CD14-positive monocyte (primary cell): ENCODE measurements at regions not wholly inside any gene's neighbourhood (a gene's known extent, or its start where the extent isn't known, plus 50 kb on each side); places are given as distances from the start of the nearest gene placed in this dataset.

Source experiments
- DNase-seq, 3 donors: peaks; one replicate each; pipeline ENCODE4 v3.0.0-alpha.2; 2011 to 2022
- H2AFZ ChIP-seq: 2 replicates; pipeline ENCODE4 v1.6.0; 2012; ENCODE audit warnings: mild to moderate bottlenecking, low read depth, low read length, inconsistent platforms; ENCODE audit not compliant: insufficient read depth, poor library complexity, severe bottlenecking
- H3K27ac ChIP-seq, 2 donors: 1 replicate in 1 of 2; 2 replicates in 1 of 2; pipeline ENCODE4 v1.5.1; 2012 to 2013; ENCODE audit warnings: low read length in 2 of 2, control low read depth in 1 of 2, inconsistent platforms in 1 of 2, low read depth in 1 of 2, mild to moderate bottlenecking in 1 of 2
- H3K27me3 ChIP-seq, 2 donors: one replicate each; pipeline versions ENCODE4 v1.6.0 to v1.6.1; 2011 to 2013; ENCODE audit warnings: low read length in 2 of 2; ENCODE audit not compliant: control insufficient read depth in 2 of 2, insufficient read depth in 2 of 2
- H3K36me3 ChIP-seq, 2 donors: replicated peaks in 1 of 2; 1 replicate in 1 of 2; 2 replicates in 1 of 2; pipeline versions ENCODE4 v1.5.1 to v1.6.1; 2012 to 2013; ENCODE audit warnings: low read length in 2 of 2, control low read depth in 1 of 2, inconsistent platforms in 1 of 2, mild to moderate bottlenecking in 1 of 2; ENCODE audit not compliant: insufficient read depth in 2 of 2, control insufficient read depth in 1 of 2
- H3K4me1 ChIP-seq, 2 donors: 1 replicate in 1 of 2; 2 replicates in 1 of 2; pipeline versions ENCODE4 v1.5.1 to v1.6.1; 2012 to 2013; ENCODE audit warnings: low read length in 2 of 2, control low read depth in 1 of 2, inconsistent platforms in 1 of 2, mild to moderate bottlenecking in 1 of 2, moderate library complexity in 1 of 2; ENCODE audit not compliant: insufficient read depth in 2 of 2, control insufficient read depth in 1 of 2
- H3K4me2 ChIP-seq: replicated peaks from 2 replicates; pipeline ENCODE3; 2012; ENCODE audit warnings: low read length, moderate library complexity, mild to moderate bottlenecking; ENCODE audit not compliant: poor library complexity, severe bottlenecking; ENCODE audit errors: extremely low read depth
- H3K4me3 ChIP-seq, 3 experiments: fragments of 200-600 bp in 1 of 3; sonication (generic) in 1 of 3; replicated peaks in 1 of 3; 1 replicate in 2 of 3; 2 replicates in 1 of 3; pipeline ENCODE4 v1.5.1; 2011 to 2013; ENCODE audit warnings: low read length in 3 of 3, mild to moderate bottlenecking in 3 of 3, control low read depth in 2 of 3, low read depth in 2 of 3, inconsistent platforms in 1 of 3, moderate library complexity in 1 of 3
- H3K79me2 ChIP-seq: 2 replicates; pipeline ENCODE4 v1.6.0; 2012; ENCODE audit warnings: mild to moderate bottlenecking, control low read depth, inconsistent platforms, low read length, moderate library complexity; ENCODE audit not compliant: insufficient read depth
- H3K9ac ChIP-seq: 2 replicates; pipeline ENCODE4 v1.6.0; 2017; ENCODE audit warnings: low read length, mild to moderate bottlenecking; ENCODE audit not compliant: insufficient read depth, poor library complexity, severe bottlenecking
- H3K9me3 ChIP-seq, 2 donors: replicated peaks in 1 of 2; 1 replicate in 1 of 2; 2 replicates in 1 of 2; pipeline versions ENCODE4 v1.5.1 to v1.6.1; 2012 to 2013; ENCODE audit warnings: low read length in 2 of 2, control low read depth in 1 of 2; ENCODE audit not compliant: control insufficient read depth in 1 of 2, insufficient read depth in 1 of 2
- H4K20me1 ChIP-seq: 2 replicates; pipeline ENCODE4 v1.6.0; 2012; ENCODE audit warnings: mild to moderate bottlenecking, low read length, control low read depth, moderate library complexity; ENCODE audit not compliant: insufficient read depth
- H3K27ac Mint-ChIP-seq, 7 donors: one replicate each; pipeline ENCODE4 v1.8.0; 2020; ENCODE audit warnings: mild to moderate bottlenecking in 7 of 7, mixed read lengths in 7 of 7, moderate library complexity in 6 of 7, inconsistent platforms in 2 of 7
- H3K27me3 Mint-ChIP-seq, 3 donors: one replicate each; pipeline ENCODE4 v1.8.0; 2021 to 2022; ENCODE audit warnings: low read depth in 3 of 3, mild to moderate bottlenecking in 3 of 3, mixed read lengths in 3 of 3, moderate library complexity in 3 of 3, inconsistent platforms in 1 of 3
- H3K36me3 Mint-ChIP-seq, 2 donors: one replicate each; pipeline ENCODE4 v1.8.0; 2020; ENCODE audit warnings: mixed read lengths in 2 of 2, inconsistent platforms in 1 of 2, mild to moderate bottlenecking in 1 of 2
- H3K4me1 Mint-ChIP-seq: one replicate; pipeline ENCODE4 v1.8.0; 2020; ENCODE audit warnings: mild to moderate bottlenecking, mixed read lengths
- H3K4me3 Mint-ChIP-seq, 2 donors: one replicate each; pipeline ENCODE4 v1.8.0; 2020; ENCODE audit warnings: mild to moderate bottlenecking in 2 of 2, mixed read lengths in 2 of 2, moderate library complexity in 1 of 2
- H3K9me3 Mint-ChIP-seq, 7 donors: one replicate each; pipeline ENCODE4 v1.8.0; 2020 to 2022; ENCODE audit warnings: mixed read lengths in 7 of 7, mild to moderate bottlenecking in 6 of 7, moderate library complexity in 6 of 7, inconsistent platforms in 2 of 7
- CTCF ChIP-seq: fragments of 200-600 bp; IDR thresholded peaks from one replicate; pipeline ENCODE4 v1.8.0; 2022; ENCODE audit warnings: antibody characterized with exemption, mild to moderate bottlenecking
- WGBS: methylation state at CpG from one replicate; pipeline ENCODE4 v1.1.5; 2013; ENCODE audit warnings: missing lambda C conversion rate; ENCODE audit not compliant: insufficient coverage; 5-methylcytosine and 5-hydroxymethylcytosine counted together
- intact Hi-C, 2 donors: fragments of 100-400 bp; cut with micrococcal nuclease; formaldehyde crosslinking; loops; one replicate each; pipeline versions ENCODE4 v1.15.0 to v1.15.1; 2023

DNA sequence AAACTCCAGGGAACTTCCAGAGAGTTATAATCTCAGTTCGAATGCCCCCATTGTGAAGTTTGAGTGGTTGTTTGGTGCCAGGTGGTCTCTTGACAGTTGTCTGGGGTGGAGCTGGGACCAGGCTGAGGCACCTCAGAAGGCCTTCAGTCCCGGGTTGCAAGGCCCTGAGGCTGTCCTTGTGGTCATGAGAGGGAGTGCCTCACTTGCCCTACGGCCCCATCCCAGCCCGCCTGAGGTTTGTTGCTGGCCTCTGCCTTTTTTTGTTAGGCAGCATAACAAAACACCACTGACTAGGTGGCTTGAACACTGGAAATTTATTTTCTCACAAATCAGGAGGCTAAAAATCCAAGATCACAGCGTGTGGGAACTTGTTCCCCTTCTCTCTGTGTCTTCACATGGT is 73.0 kb upstream of the PAPPA start:
- no peak for DNase-seq
- Histone ChIP-seq H2AFZ (no peak overlapping the region), H3K9me3 (no peaks in the 10 kb centered on the region), H3K9ac (no peak overlapping the region), H3K36me3 (no peaks in the 10 kb centered on the region), H3K27me3 (no peaks in the 10 kb centered on the region), H3K4me1 (no peaks in the 10 kb centered on the region), H3K79me2 (no peaks in the 10 kb centered on the region), H3K4me3 (no peak overlapping the region), H3K4me2 (no peak overlapping the region), H4K20me1 (no peaks in the 10 kb centered on the region), H3K27ac (no peak overlapping the region)
- Mint-ChIP-seq H3K9me3 (peaks cover 0 to 2% (median 0%) of the 10 kb centered on the region in 7 donors), H3K4me1 (no peaks in the 10 kb centered on the region), H3K27me3 (peaks cover 0 to 4% (median 2%) of the 10 kb centered on the region in 3 donors), H3K4me3 (no peak overlapping the region), H3K36me3 (no peaks in the 10 kb centered on the region), H3K27ac (no peak overlapping the region)
- 70% methylated on average over 5 of the region's 5 CpGs for WGBS
- intact Hi-C loops, result no loop called here
- no peak for TF ChIP-seq CTCF

GRCh38 chr9:116081435-116082115 is 72.0 kb upstream of the PAPPA start:
- H3K9me3 Mint-ChIP-seq, result peaks cover 0 to 2% (median 0%) of the 10 kb centered on the region in 7 donors
- H3K4me3 Mint-ChIP-seq, result no peak overlapping the region
- no peak for TF ChIP-seq CTCF
- H3K4me2 ChIP-seq, result no peak overlapping the region
- no peaks in the 10 kb centered on the region for H4K20me1 ChIP-seq
- H3K9me3 ChIP-seq, result no peaks in the 10 kb centered on the region
- no peak overlapping the region for H3K27ac Mint-ChIP-seq
- H3K4me3 ChIP-seq, result no peak overlapping the region
- no peaks in the 10 kb centered on the region for H3K27me3 ChIP-seq
- H3K9ac ChIP-seq, result no peak overlapping the region
- H3K4me1 Mint-ChIP-seq, result no peaks in the 10 kb centered on the region
- H3K27ac ChIP-seq, result no peak overlapping the region
- no peaks in the 10 kb centered on the region for H3K36me3 ChIP-seq
- H3K4me1 ChIP-seq, result no peaks in the 10 kb centered on the region
- H2AFZ ChIP-seq, result no peak overlapping the region
- H3K27me3 Mint-ChIP-seq, result peaks cover 0 to 4% (median 2%) of the 10 kb centered on the region in 3 donors
- H3K36me3 Mint-ChIP-seq, result no peaks in the 10 kb centered on the region
- H3K79me2 ChIP-seq, result no peaks in the 10 kb centered on the region
- no peak for DNase-seq
- intact Hi-C loops, result no loop called here
- WGBS, result no CpG with 5 or more reads among the region's 2 CpGs
